ENCODE measurements at regions not wholly inside any gene's neighbourhood (a gene's known extent, or its start where the extent isn't known, plus 50 kb on each side); places are given as distances from the start of the nearest gene placed in this dataset.

- DNase-seq, result no peak
- no peaks in the 10 kb centered on the region for H3K27me3 ChIP-seq
- 38 to 40% methylated on average over 2 of the region's 2 CpGs for WGBS, 2 donors
- no peaks in the 10 kb centered on the region for H3K36me3 ChIP-seq
- intact Hi-C loops (cut with DNase I), result no loop called here
- H3K9me3 ChIP-seq, result no peaks in the 10 kb centered on the region
- H3K4me1 ChIP-seq, result no peaks in the 10 kb centered on the region
- no peak overlapping the region for H3K4me3 ChIP-seq (replicated peaks in 1 of 3)
- TF ChIP-seq POLR2A (IDR thresholded peaks at IDR 0.05) (no peak), CTCF (IDR thresholded peaks at IDR 0.05) (no peak)
- H3K27ac ChIP-seq, result no peak overlapping the region
These were observed 611.0 kb downstream of the FSCB start for GRCh38 chr14:43896044-43896443.

GRCh38 chr14:43894534-43894933, 612.5 kb downstream of the FSCB start:
- DNase-seq, result no peak
- H3K36me3 ChIP-seq, result no peaks in the 10 kb centered on the region
- H3K27ac ChIP-seq, result no peak overlapping the region
- no peaks in the 10 kb centered on the region for H3K27me3 ChIP-seq
- no peaks in the 10 kb centered on the region for H3K9me3 ChIP-seq
- 58 to 62% methylated on average over 3 of the region's 3 CpGs for WGBS, 2 donors
- peak in 2 of 6 experiments; percentile 23 to 24 for TF ChIP-seq CTCF (IDR thresholded peaks at IDR 0.05)
- TF ChIP-seq POLR2A (IDR thresholded peaks at IDR 0.05), result no peak
- intact Hi-C loops (cut with DNase I), result no loop called here
- H3K4me3 ChIP-seq (replicated peaks in 1 of 3), result no peak overlapping the region
- no peaks in the 10 kb centered on the region for H3K4me1 ChIP-seq

GRCh38 chr14:43887523-43887922, 619.6 kb downstream of the FSCB start:
- Histone ChIP-seq H3K27ac (no peak overlapping the region), H3K4me1 (no peaks in the 10 kb centered on the region), H3K27me3 (no peaks in the 10 kb centered on the region), H3K36me3 (no peaks in the 10 kb centered on the region), H3K9me3 (no peaks in the 10 kb centered on the region), H3K4me3 (replicated peaks in 1 of 3) (no peak overlapping the region)
- DNase-seq, result no peak
- intact Hi-C loops (cut with DNase I), result no loop called here
- WGBS, 2 donors, result 97 to 98% methylated on average over 2 of the region's 2 CpGs
- TF ChIP-seq POLR2A (IDR thresholded peaks at IDR 0.05), result no peak
- no peak for TF ChIP-seq CTCF (IDR thresholded peaks at IDR 0.05)

GRCh38 chr14:43877351-43877960, 629.6 kb downstream of the FSCB start:
- Histone ChIP-seq H3K4me1 (no peaks in the 10 kb centered on the region), H3K4me3 (replicated peaks in 1 of 3) (no peak overlapping the region), H3K27me3 (no peaks in the 10 kb centered on the region), H3K27ac (no peak overlapping the region), H3K36me3 (no peaks in the 10 kb centered on the region), H3K9me3 (no peaks in the 10 kb centered on the region)
- 68 to 74% methylated on average over 3 of the region's 3 CpGs for WGBS, 2 donors
- DNase-seq, result no peak
- intact Hi-C loops (cut with DNase I), result no loop called here
- TF ChIP-seq POLR2A (IDR thresholded peaks at IDR 0.05) (no peak), CTCF (IDR thresholded peaks at IDR 0.05) (no peak)

GRCh38 chr14:43872752-43873655, 634.1 kb downstream of the FSCB start:
- Histone ChIP-seq H3K9me3 (no peaks in the 10 kb centered on the region), H3K36me3 (no peaks in the 10 kb centered on the region), H3K4me3 (replicated peaks in 1 of 3) (no peak overlapping the region), H3K27me3 (no peaks in the 10 kb centered on the region), H3K27ac (no peak overlapping the region), H3K4me1 (no peaks in the 10 kb centered on the region)
- DNase-seq, result no peak
- 74 to 75% methylated on average over 7 of the region's 7 CpGs for WGBS, 2 donors
- TF ChIP-seq CTCF (IDR thresholded peaks at IDR 0.05) (no peak), POLR2A (IDR thresholded peaks at IDR 0.05) (no peak)
- intact Hi-C loops (cut with DNase I), result no loop called here

All from thyroid gland (tissue), 4 donors.